GM18519 (cell line): ENCODE measurements at regions not wholly inside any gene's neighbourhood (a gene's known extent, or its start where the extent isn't known, plus 50 kb on each side); places are given as distances from the start of the nearest gene placed in this dataset.

Experiments
- ATAC-seq: cut with Tn5 transposase; IDR thresholded peaks from one replicate; pipeline ENCODE4 v1.9.1; 2021; ENCODE audit warnings: mild to moderate bottlenecking, moderate library complexity; ENCODE audit not compliant: unreplicated experiment, low FRiP score

- ATAC-seq, result no peak
Measured at GRCh38 chr14:95466506-95466905, 49.9 kb downstream of the SYNE3 start.

- ATAC-seq, result no peak
Measured at GRCh38 chr14:95465936-95466335, 50.5 kb downstream of the SYNE3 start.

GRCh38 chr14:95465358-95465757 lies 51.1 kb downstream of the SYNE3 start:
- no peak for ATAC-seq

DNA sequence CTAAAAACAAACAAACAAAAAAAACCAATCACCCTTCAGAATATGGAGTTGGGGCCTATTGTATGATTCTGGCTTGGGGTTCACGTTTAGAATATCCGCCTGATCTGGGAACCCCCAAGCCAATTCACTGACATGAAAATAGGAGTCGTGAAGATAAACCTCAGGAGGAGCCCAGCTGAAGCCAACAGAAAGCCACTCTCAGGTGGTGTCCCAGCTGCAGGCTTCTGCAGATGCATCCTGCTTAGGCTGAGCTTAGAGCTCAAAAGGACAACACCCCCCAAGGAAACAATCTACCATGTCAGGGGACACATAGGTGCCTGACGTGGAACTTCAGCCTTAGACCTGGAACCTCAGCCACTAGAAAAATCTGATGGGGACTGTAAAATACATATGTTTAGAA lies 51.9 kb downstream of the SYNE3 start:
- no peak for ATAC-seq

- ATAC-seq, result no peak
Measured at GRCh38 chr14:95464103-95464502, 52.3 kb downstream of the SYNE3 start.

- ATAC-seq, result no peak
Measured at GRCh38 chr14:95463171-95463901, 53.1 kb downstream of the SYNE3 start.

DNA sequence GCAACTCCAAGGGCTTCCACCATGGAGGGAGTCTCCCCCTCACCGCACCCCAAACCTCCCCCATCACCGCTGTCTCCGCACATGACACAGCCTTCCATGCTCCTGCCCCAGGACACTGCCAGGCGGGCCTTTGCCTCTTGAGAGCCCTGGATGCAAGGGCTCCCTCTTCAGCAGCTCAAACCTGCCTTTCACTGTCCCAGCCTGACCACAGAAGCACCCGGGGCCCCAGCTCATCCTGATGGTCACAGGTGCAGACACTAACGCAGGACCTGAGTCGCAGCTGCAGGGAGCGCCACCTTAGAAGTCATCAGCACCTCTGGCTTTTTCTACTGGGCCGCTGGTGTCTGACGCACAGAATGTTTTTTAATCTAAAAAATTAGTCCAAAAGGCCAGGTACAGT lies 54.0 kb downstream of the SYNE3 start:
- no peak for ATAC-seq

DNA sequence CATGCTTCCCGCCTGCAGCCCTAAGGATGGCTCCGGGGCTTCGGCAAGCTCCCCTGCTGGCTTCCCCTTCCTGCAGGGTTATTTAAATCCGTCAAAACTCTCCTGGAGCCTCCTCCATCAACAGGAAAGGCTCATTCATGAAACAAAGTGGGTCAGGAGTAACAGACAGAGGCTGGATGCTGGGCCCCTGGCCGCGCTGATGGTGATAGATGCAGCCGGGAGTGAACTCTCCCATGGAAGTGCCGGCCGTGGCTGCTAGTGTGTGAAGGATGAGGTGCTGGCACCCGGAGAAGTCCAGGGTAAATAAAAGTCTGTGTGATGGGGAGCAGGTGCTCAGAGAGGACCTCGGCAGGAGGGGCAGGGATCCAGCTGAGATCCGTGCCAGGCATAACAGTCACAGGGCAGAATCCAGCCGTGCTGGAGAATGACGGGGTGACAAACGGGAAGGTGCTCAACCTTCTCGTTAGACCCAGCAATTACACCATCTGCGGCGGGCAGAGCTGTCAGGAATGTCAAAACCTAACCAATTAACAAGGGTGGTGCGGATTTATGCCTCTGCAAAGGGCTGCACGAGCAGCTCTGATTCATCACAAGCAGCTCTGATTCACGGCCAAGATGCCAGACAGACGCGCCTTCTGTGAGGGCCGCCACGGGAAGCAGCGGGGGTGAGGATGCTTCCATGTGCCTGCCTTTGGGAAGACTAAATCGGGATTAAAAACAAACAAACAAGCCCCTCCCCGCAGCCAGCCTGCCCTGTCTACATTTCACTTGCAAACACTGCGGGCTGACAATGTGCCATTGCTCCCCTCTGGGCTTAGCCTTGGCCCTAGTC lies 55.6 kb downstream of the SYNE3 start:
- no peak for ATAC-seq

- ATAC-seq, result no peak
Measured at GRCh38 chr14:95458906-95459305, 57.5 kb downstream of the SYNE3 start.

DNA sequence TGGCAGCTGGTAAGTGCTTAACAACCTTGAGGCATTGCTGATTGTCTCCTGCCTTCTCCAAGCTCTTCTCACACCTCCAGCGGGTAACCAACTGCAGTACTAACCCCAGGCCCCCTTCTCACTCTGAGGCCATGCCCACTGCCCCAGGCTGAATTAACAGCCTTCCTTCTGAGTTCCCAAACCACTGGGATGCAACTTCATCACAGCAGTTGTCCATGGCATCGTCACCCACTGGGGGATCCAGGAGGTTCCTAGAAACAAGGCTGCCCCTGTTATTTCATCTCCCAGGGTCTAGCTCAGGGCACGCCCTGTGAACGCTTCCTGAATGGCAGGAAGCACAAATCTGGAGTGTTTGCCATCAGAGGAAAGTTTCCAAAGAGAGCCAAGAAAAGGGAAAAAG lies 58.0 kb downstream of the SYNE3 start:
- ATAC-seq, result no peak

- ATAC-seq, result no peak
Measured at GRCh38 chr14:95456281-95456680, 60.2 kb downstream of the SYNE3 start.

DNA sequence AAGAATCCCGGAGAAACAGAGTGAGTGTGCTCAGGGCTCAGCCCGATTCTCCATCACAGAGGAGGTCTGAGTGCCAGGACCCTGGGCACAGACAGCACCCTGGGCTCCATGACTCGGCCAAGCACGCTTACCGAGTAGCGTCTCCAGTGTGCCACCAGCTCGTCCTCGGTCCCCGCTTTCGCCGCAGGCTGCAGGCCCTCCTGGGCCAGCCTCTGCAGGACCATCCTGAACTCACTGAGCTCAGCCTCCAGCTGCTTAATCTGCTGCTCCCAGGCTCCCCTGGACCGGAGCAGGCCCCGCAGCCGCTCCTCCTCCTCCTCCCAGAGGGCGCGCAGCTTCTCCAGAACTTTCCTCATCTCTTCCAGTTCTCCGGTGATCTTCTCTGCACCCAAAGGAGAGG lies 61.2 kb downstream of the SYNE3 start:
- ATAC-seq, result no peak

- ATAC-seq, result no peak
Measured at GRCh38 chr14:95453713-95453980, 62.8 kb downstream of the SYNE3 start.

- ATAC-seq, result no peak
Measured at GRCh38 chr14:95452893-95453712, 63.3 kb downstream of the SYNE3 start.

GRCh38 chr14:95452176-95452892 lies 64.1 kb downstream of the SYNE3 start:
- ATAC-seq, result no peak

GRCh38 chr14:95449131-95449530 lies 67.3 kb downstream of the SYNE3 start:
- ATAC-seq, result no peak

GRCh38 chr14:95446470-95446869 lies 70.0 kb downstream of the SYNE3 start:
- no peak for ATAC-seq

GRCh38 chr14:95445676-95446075 lies 70.8 kb downstream of the SYNE3 start:
- no peak for ATAC-seq

- ATAC-seq, result no peak
Measured at GRCh38 chr14:95445161-95445560, 71.3 kb downstream of the SYNE3 start.
